ENCODE measurements at regions not wholly inside any gene's neighbourhood (a gene's known extent, or its start where the extent isn't known, plus 50 kb on each side); places are given as distances from the start of the nearest gene placed in this dataset.

DNA sequence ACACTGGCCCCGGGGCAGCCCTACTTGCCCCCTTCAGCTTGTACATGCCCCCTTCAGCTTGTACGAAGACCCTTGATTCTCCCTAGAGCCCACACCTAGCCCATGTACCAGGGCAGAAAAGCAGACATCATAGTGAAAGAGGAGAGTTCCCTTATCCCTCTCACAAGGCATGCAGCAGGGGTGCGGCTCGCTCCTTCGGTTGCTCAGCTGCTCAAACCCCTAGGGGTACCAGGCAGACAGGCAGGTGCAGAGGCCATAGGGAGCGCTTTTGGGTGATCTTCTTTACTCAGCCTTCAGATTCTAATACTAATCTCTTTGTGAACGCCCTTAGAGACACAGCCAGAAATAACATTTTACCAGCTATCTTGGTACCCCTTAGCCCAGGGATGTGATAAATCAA is 286.3 kb downstream of the NPIPA8 start:
- no peaks in the 10 kb centered on the region for H3K4me1 ChIP-seq
- DNase-seq: no peak
- H3K9me3 ChIP-seq: no peaks in the 10 kb centered on the region
- intact Hi-C loops (cut with DNase I; ENCODE audit: low total_unique reads): no loop called here
- no peak overlapping the region for H3K4me3 ChIP-seq
- no peaks in the 10 kb centered on the region for H3K36me3 ChIP-seq
- no peak overlapping the region for H3K27ac ChIP-seq
- TF ChIP-seq POLR2AphosphoS5 (IDR thresholded peaks at IDR 0.05): no peak
- TF ChIP-seq CTCF (IDR thresholded peaks at IDR 0.05 in 8 of 11, conservative IDR thresholded peaks at IDR 0.05 in 3 of 11): no peak
- TF ChIP-seq POLR2A (IDR thresholded peaks at IDR 0.05): no peak
- 82 to 89% (median 84%) methylated on average over 7 of the region's 7 CpGs for WGBS, 5 donors
- H3K27me3 ChIP-seq (replicated peaks in 1 of 7): peaks cover 0 to 15% (median 0%) of the 10 kb centered on the region in 7 donors

DNA sequence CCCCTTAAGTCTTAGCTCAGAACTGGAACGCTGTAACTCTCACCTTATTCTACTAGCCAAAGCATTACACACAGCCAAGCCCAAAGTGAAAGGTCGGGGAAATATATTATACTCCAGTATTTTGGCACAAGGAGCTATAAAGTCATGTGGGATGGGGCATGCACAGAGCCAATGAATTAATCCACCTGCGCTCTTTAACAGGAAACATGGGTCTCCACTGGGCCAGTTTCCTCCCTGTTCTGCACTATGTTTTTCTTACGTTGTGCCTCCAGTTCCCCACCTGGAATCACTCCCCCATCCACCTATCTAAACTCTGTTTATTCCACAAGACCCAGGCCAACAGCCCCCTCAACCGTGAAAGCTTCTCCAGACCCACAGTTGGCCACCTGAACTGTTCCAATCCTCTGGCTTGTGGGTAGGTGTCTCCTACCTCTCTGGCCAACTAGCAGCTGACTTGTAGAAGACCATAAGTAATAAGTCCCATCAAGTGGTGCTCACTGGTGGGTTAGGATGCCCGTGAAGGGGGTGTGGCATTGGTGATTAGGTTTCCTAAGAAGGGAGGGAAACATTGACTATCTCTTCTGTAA is 286.9 kb downstream of the NPIPA8 start:
- intact Hi-C loops (cut with DNase I; ENCODE audit: low total_unique reads): no loop called here
- 74 to 83% (median 79%) methylated on average over 6 of the region's 6 CpGs for WGBS, 5 donors
- no peaks in the 10 kb centered on the region for H3K36me3 ChIP-seq

GRCh38 chr16:18048853-18049546 is 287.5 kb downstream of the NPIPA8 start:
- peaks cover 0 to 15% (median 0%) of the 10 kb centered on the region in 7 donors for H3K27me3 ChIP-seq (replicated peaks in 1 of 7)
- no peak for TF ChIP-seq CTCF (IDR thresholded peaks at IDR 0.05 in 8 of 11, conservative IDR thresholded peaks at IDR 0.05 in 3 of 11)
- no peak for TF ChIP-seq POLR2A (IDR thresholded peaks at IDR 0.05)
- TF ChIP-seq POLR2AphosphoS5 (IDR thresholded peaks at IDR 0.05): no peak
- DNase-seq: no peak
- H3K36me3 ChIP-seq: no peaks in the 10 kb centered on the region
- no peaks in the 10 kb centered on the region for H3K4me1 ChIP-seq
- no peak overlapping the region for H3K27ac ChIP-seq
- H3K9me3 ChIP-seq: no peaks in the 10 kb centered on the region
- intact Hi-C loops (cut with DNase I; ENCODE audit: low total_unique reads): no loop called here
- H3K4me3 ChIP-seq: no peak overlapping the region
- 87 to 91% (median 88%) methylated on average over 4 of the region's 4 CpGs for WGBS, 5 donors

More for the DNA sequence above, 286.9 kb downstream of the NPIPA8 start:
- Histone ChIP-seq H3K4me3 (no peak overlapping the region), H3K9me3 (no peaks in the 10 kb centered on the region), H3K27me3 (replicated peaks in 1 of 7) (peaks cover 0 to 15% (median 0%) of the 10 kb centered on the region in 7 donors), H3K4me1 (no peaks in the 10 kb centered on the region), H3K27ac (no peak overlapping the region)
- DNase-seq: no peak
- TF ChIP-seq POLR2AphosphoS5 (IDR thresholded peaks at IDR 0.05) (no peak), POLR2A (IDR thresholded peaks at IDR 0.05) (no peak), CTCF (IDR thresholded peaks at IDR 0.05 in 8 of 11, conservative IDR thresholded peaks at IDR 0.05 in 3 of 11) (no peak)

- DNase-seq: no peak
- Histone ChIP-seq H3K4me3 (no peak overlapping the region), H3K36me3 (no peaks in the 10 kb centered on the region), H3K4me1 (no peaks in the 10 kb centered on the region), H3K9me3 (no peaks in the 10 kb centered on the region), H3K27me3 (replicated peaks in 1 of 7) (peaks cover 0 to 15% (median 0%) of the 10 kb centered on the region in 7 donors), H3K27ac (no peak overlapping the region)
- intact Hi-C loops (cut with DNase I; ENCODE audit: low total_unique reads): no loop called here
- TF ChIP-seq POLR2AphosphoS5 (IDR thresholded peaks at IDR 0.05) (no peak), POLR2A (IDR thresholded peaks at IDR 0.05) (no peak), CTCF (IDR thresholded peaks at IDR 0.05 in 8 of 11, conservative IDR thresholded peaks at IDR 0.05 in 3 of 11) (no peak)
- 88 to 95% (median 93%) methylated on average over 6 of the region's 6 CpGs for WGBS, 5 donors
These were observed 288.8 kb downstream of the NPIPA8 start for GRCh38 chr16:18047761-18048160.
